Loucy (cell line): ENCODE measurements at regions not wholly inside any gene's neighbourhood (a gene's known extent, or its start where the extent isn't known, plus 50 kb on each side); places are given as distances from the start of the nearest gene placed in this dataset.

Experiments used
- EZH2phosphoT487 ChIP-seq: fragments of 200-600 bp; IDR thresholded peaks from 2 replicates; pipeline ENCODE4 v1.6.1; 2018; ENCODE audit warnings: antibody characterized with exemption, mild to moderate bottlenecking, moderate library complexity, borderline replicate concordance
- TF ChIP-seq, protein P1 (sequence below): fragments of 200-600 bp; sonication (generic); conservative IDR thresholded peaks from 2 replicates; pipeline ENCODE4 v1.5.1; 2014; ENCODE audit warnings: mild to moderate bottlenecking, antibody characterized with exemption, low read length

DNA sequence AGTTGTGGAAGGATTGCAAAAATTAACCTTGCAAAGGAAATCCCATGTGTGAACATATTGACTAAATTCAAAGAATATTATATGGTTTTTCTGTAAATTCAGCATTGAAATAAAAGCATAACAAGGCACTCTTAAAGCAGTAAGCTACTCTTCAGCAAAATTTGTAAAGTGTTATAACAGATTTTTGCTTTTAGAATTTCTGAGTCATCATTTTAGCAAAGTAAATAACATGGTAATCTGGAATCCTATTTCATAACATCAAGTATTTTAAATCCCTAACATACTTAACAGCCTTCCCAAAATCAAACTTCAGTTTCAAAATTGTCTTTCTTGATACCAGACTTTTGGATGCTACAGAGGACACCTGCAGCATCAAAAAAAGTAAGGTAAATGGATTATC is 436.0 kb upstream of the CDH9 start:
- TF ChIP-seq, protein P1, sequence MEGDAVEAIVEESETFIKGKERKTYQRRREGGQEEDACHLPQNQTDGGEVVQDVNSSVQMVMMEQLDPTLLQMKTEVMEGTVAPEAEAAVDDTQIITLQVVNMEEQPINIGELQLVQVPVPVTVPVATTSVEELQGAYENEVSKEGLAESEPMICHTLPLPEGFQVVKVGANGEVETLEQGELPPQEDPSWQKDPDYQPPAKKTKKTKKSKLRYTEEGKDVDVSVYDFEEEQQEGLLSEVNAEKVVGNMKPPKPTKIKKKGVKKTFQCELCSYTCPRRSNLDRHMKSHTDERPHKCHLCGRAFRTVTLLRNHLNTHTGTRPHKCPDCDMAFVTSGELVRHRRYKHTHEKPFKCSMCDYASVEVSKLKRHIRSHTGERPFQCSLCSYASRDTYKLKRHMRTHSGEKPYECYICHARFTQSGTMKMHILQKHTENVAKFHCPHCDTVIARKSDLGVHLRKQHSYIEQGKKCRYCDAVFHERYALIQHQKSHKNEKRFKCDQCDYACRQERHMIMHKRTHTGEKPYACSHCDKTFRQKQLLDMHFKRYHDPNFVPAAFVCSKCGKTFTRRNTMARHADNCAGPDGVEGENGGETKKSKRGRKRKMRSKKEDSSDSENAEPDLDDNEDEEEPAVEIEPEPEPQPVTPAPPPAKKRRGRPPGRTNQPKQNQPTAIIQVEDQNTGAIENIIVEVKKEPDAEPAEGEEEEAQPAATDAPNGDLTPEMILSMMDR: no peak
- TF ChIP-seq EZH2phosphoT487: no peak
